HepG2 (cell line): ENCODE measurements at regions not wholly inside any gene's neighbourhood (a gene's known extent, or its start where the extent isn't known, plus 50 kb on each side); places are given as distances from the start of the nearest gene placed in this dataset.

Experiments used
- JUNB ChIP-seq: sonication (generic); formaldehyde crosslinking; IDR thresholded peaks from 2 replicates; pipeline ENCODE4 v1.8.0; 2022; ENCODE audit warnings: missing genetic modification reagents, mild to moderate bottlenecking, borderline replicate concordance
- KAT8 ChIP-seq: IDR thresholded peaks from 2 replicates; pipeline ENCODE4 v1.6.1; 2016; ENCODE audit warnings: missing genetic modification reagents, missing compliant biosample characterization
- KDM5A ChIP-seq: fragments of 200-600 bp; sonication (generic); IDR thresholded peaks from 2 replicates; pipeline ENCODE4 v1.7.0; 2018; ENCODE audit warnings: antibody characterized with exemption, mild to moderate bottlenecking, low read length, borderline replicate concordance
- PITX1 ChIP-seq: sonication (generic); formaldehyde crosslinking; IDR thresholded peaks from 2 replicates; pipeline ENCODE4 v1.5.1; 2020; ENCODE audit warnings: mild to moderate bottlenecking, missing genetic modification reagents
- RAD21 ChIP-seq: fragments of 450-650 bp; formaldehyde crosslinking; IDR thresholded peaks from 2 replicates; pipeline ENCODE4 v1.5.0; 2020; ENCODE audit warnings: mild to moderate bottlenecking
- RELA ChIP-seq: sonication (generic); formaldehyde crosslinking; IDR thresholded peaks from 2 replicates; pipeline ENCODE4 v1.4.0; 2020; ENCODE audit warnings: missing genetic modification reagents
- REPIN1 ChIP-seq: sonication (generic); formaldehyde crosslinking; IDR thresholded peaks from 2 replicates; pipeline ENCODE4 v1.8.0; 2022; ENCODE audit warnings: missing genetic modification reagents, low read depth, mild to moderate bottlenecking, borderline replicate concordance
- TAF1 ChIP-seq: sonication (generic); formaldehyde crosslinking; IDR thresholded peaks from 2 replicates; pipeline ENCODE4 v1.4.0; 2020; ENCODE audit warnings: missing genetic modification reagents
- TCF7 ChIP-seq: sonication (generic); IDR thresholded peaks from 2 replicates; pipeline ENCODE4 v1.6.1; 2016; ENCODE audit warnings: antibody characterized with exemption, low read depth
- TFDP2 ChIP-seq: sonication (generic); formaldehyde crosslinking; IDR thresholded peaks from 2 replicates; pipeline ENCODE4 v1.4.0; 2020; ENCODE audit warnings: missing genetic modification reagents
- ZNF10 ChIP-seq: sonication (generic); formaldehyde crosslinking; IDR thresholded peaks from 2 replicates; pipeline ENCODE4 v1.4.0; 2020; ENCODE audit warnings: mild to moderate bottlenecking, low read depth, missing genetic modification reagents, borderline replicate concordance
- ZNF274 ChIP-seq: sonication (generic); formaldehyde crosslinking; IDR thresholded peaks from 2 replicates; pipeline ENCODE4 v1.5.1; 2020; ENCODE audit warnings: mild to moderate bottlenecking, missing genetic modification reagents
- ZNF800 ChIP-seq: sonication (generic); formaldehyde crosslinking; IDR thresholded peaks from 2 replicates; pipeline ENCODE4 v1.4.0; 2020; ENCODE audit warnings: missing genetic modification reagents
- TF ChIP-seq, protein P1 (sequence below): sonication (generic); formaldehyde crosslinking; IDR thresholded peaks from 2 replicates; pipeline ENCODE4 v1.5.0; 2020; ENCODE audit warnings: mild to moderate bottlenecking, missing genetic modification reagents, moderate library complexity

DNA sequence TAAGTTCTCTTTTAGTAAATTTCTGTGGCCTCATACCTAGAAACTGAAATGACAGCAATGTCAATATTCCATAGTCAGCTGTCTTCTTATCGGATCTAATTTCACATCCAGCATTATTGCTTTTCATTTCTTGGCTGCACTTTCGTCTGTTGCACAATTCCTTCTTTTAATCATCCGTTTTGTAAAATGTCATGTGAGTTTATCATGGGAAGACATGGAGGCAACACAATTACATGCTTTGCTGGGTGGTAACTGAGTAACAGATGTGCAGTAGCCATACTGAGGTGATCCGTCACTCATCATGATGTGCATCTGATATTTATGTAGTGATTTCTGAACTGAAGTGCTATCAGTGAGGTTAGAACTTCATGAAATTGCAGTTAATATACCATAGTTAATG, 68.3 kb upstream of the SLC7A11 start:
- TF ChIP-seq RAD21 (CRISPR knock-in tag): no peak
- TF ChIP-seq TFDP2 (CRISPR knock-in tag): no peak
- no peak for TF ChIP-seq ZNF274 (CRISPR knock-in tag)
- TF ChIP-seq, protein P1, sequence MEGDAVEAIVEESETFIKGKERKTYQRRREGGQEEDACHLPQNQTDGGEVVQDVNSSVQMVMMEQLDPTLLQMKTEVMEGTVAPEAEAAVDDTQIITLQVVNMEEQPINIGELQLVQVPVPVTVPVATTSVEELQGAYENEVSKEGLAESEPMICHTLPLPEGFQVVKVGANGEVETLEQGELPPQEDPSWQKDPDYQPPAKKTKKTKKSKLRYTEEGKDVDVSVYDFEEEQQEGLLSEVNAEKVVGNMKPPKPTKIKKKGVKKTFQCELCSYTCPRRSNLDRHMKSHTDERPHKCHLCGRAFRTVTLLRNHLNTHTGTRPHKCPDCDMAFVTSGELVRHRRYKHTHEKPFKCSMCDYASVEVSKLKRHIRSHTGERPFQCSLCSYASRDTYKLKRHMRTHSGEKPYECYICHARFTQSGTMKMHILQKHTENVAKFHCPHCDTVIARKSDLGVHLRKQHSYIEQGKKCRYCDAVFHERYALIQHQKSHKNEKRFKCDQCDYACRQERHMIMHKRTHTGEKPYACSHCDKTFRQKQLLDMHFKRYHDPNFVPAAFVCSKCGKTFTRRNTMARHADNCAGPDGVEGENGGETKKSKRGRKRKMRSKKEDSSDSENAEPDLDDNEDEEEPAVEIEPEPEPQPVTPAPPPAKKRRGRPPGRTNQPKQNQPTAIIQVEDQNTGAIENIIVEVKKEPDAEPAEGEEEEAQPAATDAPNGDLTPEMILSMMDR: no peak
- no peak for TF ChIP-seq RELA
- no peak for TF ChIP-seq TAF1
- no peak for TF ChIP-seq JUNB (CRISPR knock-in tag)
- no peak for TF ChIP-seq ZNF800 (CRISPR knock-in tag)
- no peak for TF ChIP-seq TCF7
- no peak for TF ChIP-seq PITX1 (CRISPR knock-in tag)
- no peak for TF ChIP-seq KDM5A
- TF ChIP-seq KAT8 (CRISPR knock-in tag): no peak
- TF ChIP-seq REPIN1 (CRISPR knock-in tag): no peak
- no peak for TF ChIP-seq ZNF10
